ENCODE measurements at regions not wholly inside any gene's neighbourhood (a gene's known extent, or its start where the extent isn't known, plus 50 kb on each side); places are given as distances from the start of the nearest gene placed in this dataset.

DNA sequence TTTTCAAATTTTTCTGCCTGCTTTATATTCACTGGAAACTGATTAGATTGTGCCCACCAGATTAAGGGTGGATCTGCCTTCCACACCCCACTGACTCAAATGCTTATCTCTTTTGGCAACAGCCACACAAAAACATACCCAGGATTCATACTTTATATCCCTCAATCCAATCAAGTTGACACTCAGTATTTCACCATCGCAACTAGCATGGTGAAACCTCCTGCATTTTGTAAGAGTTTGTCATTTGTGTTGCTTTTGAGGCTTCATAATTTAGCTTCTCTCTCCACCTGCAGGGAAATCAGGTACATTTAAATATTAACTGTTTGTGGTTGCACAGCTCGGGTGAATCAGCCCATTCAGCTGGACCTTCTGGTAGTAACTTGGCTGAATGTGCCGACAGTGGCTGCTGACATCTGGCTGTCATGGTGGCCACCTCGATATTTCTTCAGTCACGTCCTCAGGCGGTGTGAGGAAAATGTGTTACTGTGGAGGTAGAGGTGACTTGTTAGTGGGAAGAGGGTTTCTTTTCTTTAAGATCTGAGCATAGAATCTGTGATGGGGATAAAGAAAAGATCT lies 224.0 kb downstream of the PTBP2 start:
- Histone ChIP-seq H3K23ac (ENCODE audit: low read length) (no peak overlapping the region), H4K5ac (ENCODE audit: low read length) (no peak overlapping the region), H3K36me3 (ENCODE audit: control insufficient read depth, insufficient read depth, low read length) (no peaks in the 10 kb centered on the region), H3K4me2 (ENCODE audit: low read length) (no peak overlapping the region), H2BK15ac (replicated peaks; ENCODE audit: low read depth) (no peak overlapping the region), H2BK120ac (ENCODE audit: low read depth, low read length) (no peak overlapping the region), H3K27ac (ENCODE audit: low read depth, low read length) (no peak overlapping the region), H3K18ac (ENCODE audit: low read length) (no peak overlapping the region), H3K27me3 (ENCODE audit: insufficient read depth, low read length, poor library complexity) (no peaks in the 10 kb centered on the region), H3K56ac (ENCODE audit: low read length) (no peak overlapping the region), H3K4ac (ENCODE audit: low read depth, low read length) (no peak overlapping the region), H3K79me2 (ENCODE audit: control insufficient read depth, insufficient read depth, low read length) (no peaks in the 10 kb centered on the region), H2AK5ac (ENCODE audit: low read length) (no peak overlapping the region), H3K4me1 (ENCODE audit: control insufficient read depth, low read depth, low read length) (no peaks in the 10 kb centered on the region), H2BK5ac (ENCODE audit: low read length) (no peak overlapping the region), H3K9ac (ENCODE audit: low read length) (no peak overlapping the region), H3K79me1 (ENCODE audit: low read length) (no peaks in the 10 kb centered on the region), H3K4me3 (ENCODE audit: low read length) (no peak overlapping the region), H4K8ac (ENCODE audit: low read depth, low read length) (no peak overlapping the region)
- no CpG with 5 or more reads among the region's 6 CpGs for WGBS (ENCODE audit: extremely low coverage, insufficient coverage, low lambda C conversion rate)
- DNase-seq, result no peak

DNA sequence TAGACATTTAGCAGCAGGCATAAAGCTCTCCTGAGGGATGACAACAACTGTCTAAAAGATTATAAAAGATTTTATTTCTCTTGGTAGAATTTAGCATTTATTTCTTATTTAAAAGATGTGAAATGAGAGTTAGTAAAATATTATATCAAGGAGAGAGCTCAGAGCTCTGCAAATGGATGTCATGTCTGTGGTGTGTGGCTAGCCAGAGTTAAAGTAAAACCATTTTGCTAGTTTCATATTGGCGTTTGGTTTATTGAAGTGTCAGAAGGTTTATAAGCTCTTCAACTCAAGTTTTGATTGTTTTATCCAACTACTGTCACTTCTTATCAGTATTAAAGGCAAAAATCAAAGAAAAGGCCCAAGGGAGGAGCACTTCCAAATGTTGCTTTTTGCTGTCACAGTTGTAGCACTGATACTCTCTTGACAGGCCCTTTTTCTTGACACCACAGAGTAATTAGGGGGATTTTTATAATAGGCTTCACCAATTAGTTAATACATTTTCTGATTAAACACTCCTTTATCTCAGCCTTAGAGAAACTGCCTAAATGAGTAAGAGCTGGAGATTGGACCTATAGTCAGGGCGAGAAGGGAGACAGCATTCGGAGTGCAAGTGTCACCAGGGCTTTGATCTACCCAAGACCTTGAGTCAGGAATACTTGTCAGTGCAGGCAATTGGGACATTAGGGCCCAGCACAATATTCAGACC lies 233.9 kb downstream of the PTBP2 start:
- Histone ChIP-seq H3K4me1 (ENCODE audit: control insufficient read depth, low read depth, low read length) (no peaks in the 10 kb centered on the region), H3K27me3 (ENCODE audit: insufficient read depth, low read length, poor library complexity) (no peaks in the 10 kb centered on the region), H4K8ac (ENCODE audit: low read depth, low read length) (no peak overlapping the region), H4K5ac (ENCODE audit: low read length) (no peak overlapping the region), H2AK5ac (ENCODE audit: low read length) (no peak overlapping the region), H3K4me2 (ENCODE audit: low read length) (no peak overlapping the region), H2BK120ac (ENCODE audit: low read depth, low read length) (no peak overlapping the region), H3K56ac (ENCODE audit: low read length) (no peak overlapping the region), H3K36me3 (ENCODE audit: control insufficient read depth, insufficient read depth, low read length) (no peaks in the 10 kb centered on the region), H3K79me2 (ENCODE audit: control insufficient read depth, insufficient read depth, low read length) (no peaks in the 10 kb centered on the region), H3K23ac (ENCODE audit: low read length) (no peak overlapping the region), H3K4me3 (ENCODE audit: low read length) (no peak overlapping the region), H3K27ac (ENCODE audit: low read depth, low read length) (no peak overlapping the region), H3K18ac (ENCODE audit: low read length) (no peak overlapping the region), H2BK5ac (ENCODE audit: low read length) (no peak overlapping the region), H3K79me1 (ENCODE audit: low read length) (no peaks in the 10 kb centered on the region), H3K4ac (ENCODE audit: low read depth, low read length) (no peak overlapping the region), H3K9ac (ENCODE audit: low read length) (no peak overlapping the region), H2BK15ac (replicated peaks; ENCODE audit: low read depth) (no peak overlapping the region)
- WGBS (ENCODE audit: extremely low coverage, insufficient coverage, low lambda C conversion rate), result no CpG with 5 or more reads among the region's 3 CpGs
- DNase-seq, result no peak

DNA sequence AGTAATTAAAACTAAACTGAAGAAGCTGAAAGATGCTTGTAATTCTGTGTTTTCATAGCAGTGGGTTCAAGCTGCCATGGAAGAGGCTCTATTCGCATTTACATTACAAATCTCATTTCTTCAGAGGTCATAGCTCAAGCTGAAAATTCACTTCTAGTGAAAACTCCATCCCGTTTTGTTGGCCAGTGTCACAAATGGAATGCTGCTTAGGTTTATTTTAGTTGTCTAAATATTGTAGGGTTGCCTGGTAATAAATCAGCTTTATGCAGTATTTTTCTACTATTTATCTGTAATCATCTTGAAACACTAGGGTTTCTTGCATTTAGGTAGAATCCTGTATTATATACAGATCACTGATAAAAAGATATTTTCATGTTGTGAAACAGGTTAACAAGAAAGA lies 240.6 kb downstream of the PTBP2 start:
- Histone ChIP-seq H3K4me3 (ENCODE audit: low read length) (no peak overlapping the region), H3K4ac (ENCODE audit: low read depth, low read length) (no peak overlapping the region), H3K4me1 (ENCODE audit: control insufficient read depth, low read depth, low read length) (no peaks in the 10 kb centered on the region), H3K56ac (ENCODE audit: low read length) (no peak overlapping the region), H2BK5ac (ENCODE audit: low read length) (no peak overlapping the region), H3K23ac (ENCODE audit: low read length) (no peak overlapping the region), H3K79me1 (ENCODE audit: low read length) (no peaks in the 10 kb centered on the region), H3K18ac (ENCODE audit: low read length) (no peak overlapping the region), H4K5ac (ENCODE audit: low read length) (no peak overlapping the region), H2BK15ac (replicated peaks; ENCODE audit: low read depth) (no peak overlapping the region), H3K27ac (ENCODE audit: low read depth, low read length) (no peak overlapping the region), H2AK5ac (ENCODE audit: low read length) (no peak overlapping the region), H3K4me2 (ENCODE audit: low read length) (no peak overlapping the region), H2BK120ac (ENCODE audit: low read depth, low read length) (no peak overlapping the region), H4K8ac (ENCODE audit: low read depth, low read length) (no peak overlapping the region), H3K79me2 (ENCODE audit: control insufficient read depth, insufficient read depth, low read length) (no peaks in the 10 kb centered on the region), H3K36me3 (ENCODE audit: control insufficient read depth, insufficient read depth, low read length) (no peaks in the 10 kb centered on the region), H3K27me3 (ENCODE audit: insufficient read depth, low read length, poor library complexity) (no peaks in the 10 kb centered on the region), H3K9ac (ENCODE audit: low read length) (no peak overlapping the region)
- WGBS (ENCODE audit: extremely low coverage, insufficient coverage, low lambda C conversion rate), result no CpG with 5 or more reads among the region's 2 CpGs
- DNase-seq, result no peak

DNA sequence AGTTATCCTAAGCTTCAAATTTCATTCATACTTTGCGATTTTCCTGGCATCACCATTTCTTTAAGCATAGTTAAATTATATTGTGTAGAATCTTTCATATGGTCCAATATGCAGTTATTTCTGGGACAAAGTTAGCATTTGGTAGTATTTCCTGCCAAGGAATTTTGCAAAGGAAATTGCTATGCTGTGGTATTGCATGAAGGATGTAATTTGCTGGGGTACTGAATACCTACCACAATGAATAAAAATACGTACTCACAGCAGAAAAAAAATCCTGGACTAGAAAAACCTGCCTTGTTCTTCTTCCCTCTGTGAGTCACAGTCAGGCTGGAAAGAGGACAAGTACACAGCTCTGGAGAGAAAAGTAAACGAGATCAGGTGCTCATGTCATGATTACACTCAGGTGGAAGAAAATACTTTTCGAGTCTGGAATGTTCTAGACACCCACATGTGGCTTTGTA lies 241.2 kb downstream of the PTBP2 start:
- no peak overlapping the region for H3K18ac ChIP-seq (ENCODE audit: low read length)
- H2AK5ac ChIP-seq (ENCODE audit: low read length), result no peak overlapping the region
- H3K4me2 ChIP-seq (ENCODE audit: low read length), result no peak overlapping the region
- H3K36me3 ChIP-seq (ENCODE audit: control insufficient read depth, insufficient read depth, low read length), result no peaks in the 10 kb centered on the region
- H3K4me1 ChIP-seq (ENCODE audit: control insufficient read depth, low read depth, low read length), result no peaks in the 10 kb centered on the region
- H4K5ac ChIP-seq (ENCODE audit: low read length), result no peak overlapping the region
- no peak overlapping the region for H2BK15ac ChIP-seq (replicated peaks; ENCODE audit: low read depth)
- H4K8ac ChIP-seq (ENCODE audit: low read depth, low read length), result no peak overlapping the region
- WGBS (ENCODE audit: extremely low coverage, insufficient coverage, low lambda C conversion rate), result no CpG with 5 or more reads among the region's 4 CpGs
- no peak overlapping the region for H3K56ac ChIP-seq (ENCODE audit: low read length)
- H3K27ac ChIP-seq (ENCODE audit: low read depth, low read length), result no peak overlapping the region
- H3K79me1 ChIP-seq (ENCODE audit: low read length), result no peaks in the 10 kb centered on the region
- H3K23ac ChIP-seq (ENCODE audit: low read length), result no peak overlapping the region
- no peak overlapping the region for H3K4me3 ChIP-seq (ENCODE audit: low read length)
- no peak overlapping the region for H3K9ac ChIP-seq (ENCODE audit: low read length)
- H3K79me2 ChIP-seq (ENCODE audit: control insufficient read depth, insufficient read depth, low read length), result no peaks in the 10 kb centered on the region
- H2BK5ac ChIP-seq (ENCODE audit: low read length), result no peak overlapping the region
- H3K27me3 ChIP-seq (ENCODE audit: insufficient read depth, low read length, poor library complexity), result no peaks in the 10 kb centered on the region
- no peak overlapping the region for H3K4ac ChIP-seq (ENCODE audit: low read depth, low read length)
- no peak for DNase-seq
- no peak overlapping the region for H2BK120ac ChIP-seq (ENCODE audit: low read depth, low read length)

DNA sequence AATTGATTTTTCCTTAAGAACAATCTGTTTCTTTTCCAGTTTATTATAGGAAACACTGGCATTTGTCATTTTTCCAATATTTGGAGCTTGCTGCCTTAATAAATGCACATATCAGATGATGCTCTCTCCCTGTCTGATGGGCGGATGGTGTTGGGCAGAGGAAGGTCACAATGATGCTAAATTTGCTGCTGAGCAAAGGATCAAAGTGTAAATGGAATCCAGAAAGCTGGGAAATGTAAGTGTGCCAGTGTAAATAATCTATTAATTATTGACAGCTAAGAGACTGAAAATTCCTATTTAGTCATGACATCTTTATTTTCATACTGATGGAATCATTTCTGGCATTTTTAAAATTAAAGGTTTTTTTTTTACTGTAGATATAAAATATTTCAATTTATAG lies 243.2 kb downstream of the PTBP2 start:
- no peak for DNase-seq
- Histone ChIP-seq H2BK5ac (ENCODE audit: low read length) (no peak overlapping the region), H3K27ac (ENCODE audit: low read depth, low read length) (no peak overlapping the region), H3K36me3 (ENCODE audit: control insufficient read depth, insufficient read depth, low read length) (no peaks in the 10 kb centered on the region), H4K8ac (ENCODE audit: low read depth, low read length) (no peak overlapping the region), H3K9ac (ENCODE audit: low read length) (no peak overlapping the region), H2BK15ac (replicated peaks; ENCODE audit: low read depth) (no peak overlapping the region), H2BK120ac (ENCODE audit: low read depth, low read length) (no peak overlapping the region), H3K23ac (ENCODE audit: low read length) (no peak overlapping the region), H3K79me1 (ENCODE audit: low read length) (no peaks in the 10 kb centered on the region), H4K5ac (ENCODE audit: low read length) (no peak overlapping the region), H3K4me1 (ENCODE audit: control insufficient read depth, low read depth, low read length) (no peaks in the 10 kb centered on the region), H2AK5ac (ENCODE audit: low read length) (no peak overlapping the region), H3K27me3 (ENCODE audit: insufficient read depth, low read length, poor library complexity) (no peaks in the 10 kb centered on the region), H3K4me3 (ENCODE audit: low read length) (no peak overlapping the region), H3K4ac (ENCODE audit: low read depth, low read length) (no peak overlapping the region), H3K18ac (ENCODE audit: low read length) (no peak overlapping the region), H3K56ac (ENCODE audit: low read length) (no peak overlapping the region), H3K79me2 (ENCODE audit: control insufficient read depth, insufficient read depth, low read length) (no peaks in the 10 kb centered on the region), H3K4me2 (ENCODE audit: low read length) (no peak overlapping the region)
- no CpG with 5 or more reads among the region's 1 CpG for WGBS (ENCODE audit: extremely low coverage, insufficient coverage, low lambda C conversion rate)
